Caco-2 (cell line): ENCODE measurements at regions not wholly inside any gene's neighbourhood (a gene's known extent, or its start where the extent isn't known, plus 50 kb on each side); places are given as distances from the start of the nearest gene placed in this dataset.

Source experiments
- BruUV-seq: library from RNA; stranded (reverse); fragments of 400-500 nt; replicated peaks from 2 replicates; lab custom pipeline; 2021; lab: Mats Ljungman, UMichigan
- CTCF ChIA-PET: fragments of 300-600 bp; sonication (Branson Sonifier 250); formaldehyde crosslinking; loops from one replicate; lab custom pipeline; 2022; ENCODE audit warnings: antibody characterized with exemption; lab: Charles Lee
- POLR2A ChIA-PET: fragments of 300-600 bp; sonication (Branson Sonifier 250); formaldehyde crosslinking; loops from one replicate; lab custom pipeline; 2022; ENCODE audit warnings: antibody characterized with exemption; lab: Charles Lee
- DNase-seq, 2 experiments: peaks; one replicate each; pipeline versions ENCODE4 v3.0.0 to v3.0.0-alpha.2; 2020 to 2022
- H3K27me3 ChIP-seq: replicated peaks from 2 replicates; pipeline ENCODE4 v1.6.0; 2011; ENCODE audit warnings: low read length; ENCODE audit not compliant: control insufficient read depth, insufficient read depth
- H3K36me3 ChIP-seq: 2 replicates; pipeline ENCODE4 v1.5.1; 2011; ENCODE audit warnings: low read length; ENCODE audit not compliant: control insufficient read depth, insufficient read depth
- H3K4me1 ChIP-seq: fragments of 250-450 bp; sonication (Bioruptor Pico); 2 replicates; pipeline ENCODE4 v1.5.1; 2020; ENCODE audit warnings: mild to moderate bottlenecking
- H3K4me3 ChIP-seq: 2 replicates; pipeline ENCODE4 v1.5.1; 2011; ENCODE audit warnings: low read depth, mild to moderate bottlenecking, control low read depth, low read length
- H3K9me3 ChIP-seq: fragments of 250-450 bp; sonication (Bioruptor Pico); 2 replicates; pipeline ENCODE4 v1.5.1; 2020; ENCODE audit warnings: mild to moderate bottlenecking, moderate library complexity
- H3K27ac Mint-ChIP-seq: one replicate; pipeline ENCODE4 v1.8.0; 2022; ENCODE audit warnings: mixed read lengths; ENCODE audit not compliant: unreplicated experiment
- H3K27me3 Mint-ChIP-seq: one replicate; pipeline ENCODE4 v1.8.0; 2022; ENCODE audit warnings: mixed read lengths; ENCODE audit not compliant: insufficient read depth, unreplicated experiment
- H3K36me3 Mint-ChIP-seq: one replicate; pipeline ENCODE4 v1.8.0; 2022; ENCODE audit warnings: mild to moderate bottlenecking, mixed read lengths; ENCODE audit not compliant: insufficient read depth, unreplicated experiment
- H3K4me1 Mint-ChIP-seq: one replicate; pipeline ENCODE4 v1.8.0; 2022; ENCODE audit warnings: low read depth, mixed read lengths; ENCODE audit not compliant: unreplicated experiment
- H3K4me3 Mint-ChIP-seq: one replicate; pipeline ENCODE4 v1.8.0; 2022; ENCODE audit warnings: mild to moderate bottlenecking, moderate library complexity, mixed read lengths; ENCODE audit not compliant: unreplicated experiment
- H3K9me3 Mint-ChIP-seq: one replicate; pipeline ENCODE4 v1.8.0; 2022; ENCODE audit warnings: mixed read lengths; ENCODE audit not compliant: unreplicated experiment
- CTCF ChIP-seq, 2 experiments: fragments of 200-600 bp in 1 of 2; IDR thresholded peaks; 1 replicate in 1 of 2; 2 replicates in 1 of 2; pipeline versions ENCODE4 v1.5.1 to v1.8.0; 2011 to 2022; ENCODE audit warnings: antibody characterized with exemption in 1 of 2, control low read depth in 1 of 2, inconsistent platforms in 1 of 2, low read depth in 1 of 2, low read length in 1 of 2, mild to moderate bottlenecking in 1 of 2, moderate library complexity in 1 of 2; ENCODE audit not compliant: insufficient read depth in 1 of 2, severe bottlenecking in 1 of 2, unreplicated experiment in 1 of 2
- intact Hi-C: fragments of 100-400 bp; cut with micrococcal nuclease; formaldehyde crosslinking; loops from one replicate; pipeline ENCODE4 v1.10.0; 2022; ENCODE audit not compliant: unreplicated experiment

- Mint-ChIP-seq H3K4me3 (no peak overlapping the region), H3K4me1 (no peaks in the 10 kb centered on the region), H3K36me3 (no peaks in the 10 kb centered on the region), H3K9me3 (no peaks in the 10 kb centered on the region), H3K27me3 (peaks cover 8% of the 10 kb centered on the region), H3K27ac (no peak overlapping the region)
- no peak for DNase-seq
- intact Hi-C loops = no loop called here
- Histone ChIP-seq H3K9me3 (no peaks in the 10 kb centered on the region), H3K4me3 (no peak overlapping the region), H3K4me1 (no peaks in the 10 kb centered on the region), H3K27me3 (no peaks in the 10 kb centered on the region), H3K36me3 (no peaks in the 10 kb centered on the region)
- TF ChIP-seq CTCF (IDR thresholded peaks at IDR 0.05; ENCODE audit: insufficient read depth in 1 of 2, low read depth in 1 of 2, low read length in 1 of 2, severe bottlenecking in 1 of 2, unreplicated experiment in 1 of 2) = no peak
- CTCF ChIA-PET = no interaction called here
- POLR2A ChIA-PET = no interaction called here
- no TSS peak for BruUV-seq
Observed at GRCh38 chr7:25750744-25751508, 401.1 kb upstream of the NFE2L3 start.

DNA sequence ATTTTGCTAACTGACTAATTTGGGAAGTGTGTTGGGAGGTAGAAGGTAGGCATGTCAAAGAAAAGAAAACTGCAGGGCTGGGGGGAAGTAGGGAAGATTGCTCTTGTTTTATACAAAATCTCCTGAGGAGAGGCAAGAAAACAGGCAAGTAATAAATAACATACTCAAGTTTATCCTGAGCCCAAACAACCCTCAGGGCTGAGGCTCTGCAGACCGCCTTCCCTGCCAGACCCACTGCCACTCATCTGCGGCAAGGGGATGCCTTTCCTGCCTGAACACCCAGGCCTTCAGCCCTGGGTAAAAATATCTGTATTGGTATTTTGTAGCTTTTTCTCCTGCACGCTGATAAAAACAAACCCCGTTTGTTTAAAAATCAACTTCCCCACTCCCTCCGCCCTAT is 399.8 kb upstream of the NFE2L3 start:
- H3K4me3 Mint-ChIP-seq = no peak overlapping the region

More for the DNA sequence above, 399.8 kb upstream of the NFE2L3 start:
- ChIA-PET POLR2A (no interaction called here), CTCF (no interaction called here)
- TF ChIP-seq CTCF (IDR thresholded peaks at IDR 0.05; ENCODE audit: insufficient read depth in 1 of 2, low read depth in 1 of 2, low read length in 1 of 2, severe bottlenecking in 1 of 2, unreplicated experiment in 1 of 2) = no peak
- no peaks in the 10 kb centered on the region for H3K36me3 ChIP-seq
- H3K36me3 Mint-ChIP-seq = no peaks in the 10 kb centered on the region
- intact Hi-C loops = no loop called here
- H3K27me3 ChIP-seq = no peaks in the 10 kb centered on the region
- H3K4me1 ChIP-seq = no peaks in the 10 kb centered on the region
- no peak for DNase-seq
- no peaks in the 10 kb centered on the region for H3K4me1 Mint-ChIP-seq
- no peak overlapping the region for H3K27ac Mint-ChIP-seq
- H3K9me3 Mint-ChIP-seq = no peaks in the 10 kb centered on the region
- H3K27me3 Mint-ChIP-seq = peaks cover 8% of the 10 kb centered on the region
- no peaks in the 10 kb centered on the region for H3K9me3 ChIP-seq
- BruUV-seq = no TSS peak
- H3K4me3 ChIP-seq = no peak overlapping the region
